Memory B cell (primary cell): ENCODE measurements at regions not wholly inside any gene's neighbourhood (a gene's known extent, or its start where the extent isn't known, plus 50 kb on each side); places are given as distances from the start of the nearest gene placed in this dataset.

Experiments
- ATAC-seq: fragments of 150-1000 bp; cut with Tn5 transposase; 2 replicates; pipeline ENCODE4 v1.10.0; 2021; ENCODE audit warnings: low read depth, mild to moderate bottlenecking, moderate library complexity
- DNase-seq, 2 donors: peaks; one replicate each; pipeline ENCODE4 v3.0.0; 2022; ENCODE audit warnings: low spot score in 2 of 2
- H3K27ac Mint-ChIP-seq: one replicate; pipeline ENCODE4 v1.8.0; 2022; ENCODE audit warnings: mild to moderate bottlenecking, moderate library complexity, mixed read lengths
- H3K27me3 Mint-ChIP-seq: one replicate; pipeline ENCODE4 v1.8.0; 2022; ENCODE audit warnings: mixed read lengths
- H3K36me3 Mint-ChIP-seq: one replicate; pipeline ENCODE4 v1.8.0; 2022; ENCODE audit warnings: mild to moderate bottlenecking, mixed read lengths
- H3K4me1 Mint-ChIP-seq: one replicate; pipeline ENCODE4 v1.8.0; 2022; ENCODE audit warnings: mixed read lengths
- H3K4me3 Mint-ChIP-seq: one replicate; pipeline ENCODE4 v1.8.0; 2022; ENCODE audit warnings: mild to moderate bottlenecking, moderate library complexity, mixed read lengths
- H3K9me3 Mint-ChIP-seq: one replicate; pipeline ENCODE4 v1.8.0; 2022; ENCODE audit warnings: mixed read lengths

- Mint-ChIP-seq H3K36me3 (no peaks in the 10 kb centered on the region), H3K4me1 (no peaks in the 10 kb centered on the region), H3K4me3 (no peak overlapping the region), H3K9me3 (no peaks in the 10 kb centered on the region), H3K27me3 (no peaks in the 10 kb centered on the region), H3K27ac (no peak overlapping the region)
- DNase-seq, result no peak
- ATAC-seq, result no peak
Measured at GRCh38 chr2:3951131-3951954, 248.0 kb downstream of the DCDC2C start.

- DNase-seq, result no peak
- Mint-ChIP-seq H3K4me1 (no peaks in the 10 kb centered on the region), H3K9me3 (no peaks in the 10 kb centered on the region), H3K36me3 (no peaks in the 10 kb centered on the region), H3K27ac (no peak overlapping the region), H3K4me3 (no peak overlapping the region), H3K27me3 (no peaks in the 10 kb centered on the region)
- no peak for ATAC-seq
Measured at GRCh38 chr2:3952866-3953516, 249.6 kb downstream of the DCDC2C start.

GRCh38 chr2:3954261-3954660 lies 250.9 kb downstream of the DCDC2C start:
- H3K9me3 Mint-ChIP-seq, result no peaks in the 10 kb centered on the region
- no peak for DNase-seq
- H3K36me3 Mint-ChIP-seq, result no peaks in the 10 kb centered on the region
- H3K4me3 Mint-ChIP-seq, result no peak overlapping the region
- no peaks in the 10 kb centered on the region for H3K27me3 Mint-ChIP-seq
- no peaks in the 10 kb centered on the region for H3K4me1 Mint-ChIP-seq
- no peak for ATAC-seq
- no peak overlapping the region for H3K27ac Mint-ChIP-seq

- Mint-ChIP-seq H3K4me3 (no peak overlapping the region), H3K4me1 (no peaks in the 10 kb centered on the region), H3K9me3 (no peaks in the 10 kb centered on the region), H3K27ac (no peak overlapping the region), H3K27me3 (no peaks in the 10 kb centered on the region), H3K36me3 (no peaks in the 10 kb centered on the region)
- DNase-seq (no peak), ATAC-seq (no peak)
Measured at GRCh38 chr2:3956406-3956805, 253.0 kb downstream of the DCDC2C start.

GRCh38 chr2:3956892-3957291 lies 253.5 kb downstream of the DCDC2C start:
- no peak for DNase-seq
- no peak overlapping the region for H3K27ac Mint-ChIP-seq
- no peak for ATAC-seq
- no peak overlapping the region for H3K4me3 Mint-ChIP-seq
- H3K4me1 Mint-ChIP-seq, result no peaks in the 10 kb centered on the region
- H3K9me3 Mint-ChIP-seq, result no peaks in the 10 kb centered on the region
- no peaks in the 10 kb centered on the region for H3K36me3 Mint-ChIP-seq
- H3K27me3 Mint-ChIP-seq, result no peaks in the 10 kb centered on the region

- H3K27me3 Mint-ChIP-seq, result no peaks in the 10 kb centered on the region
- no peaks in the 10 kb centered on the region for H3K9me3 Mint-ChIP-seq
- DNase-seq (no peak), ATAC-seq (no peak)
- no peak overlapping the region for H3K27ac Mint-ChIP-seq
- H3K4me1 Mint-ChIP-seq, result no peaks in the 10 kb centered on the region
- H3K36me3 Mint-ChIP-seq, result no peaks in the 10 kb centered on the region
- no peak overlapping the region for H3K4me3 Mint-ChIP-seq
Measured at GRCh38 chr2:3958465-3958864, 255.1 kb downstream of the DCDC2C start.

GRCh38 chr2:3958969-3959368 lies 255.6 kb downstream of the DCDC2C start:
- no peak for DNase-seq
- Mint-ChIP-seq H3K4me1 (no peaks in the 10 kb centered on the region), H3K27ac (no peak overlapping the region), H3K9me3 (no peaks in the 10 kb centered on the region), H3K36me3 (no peaks in the 10 kb centered on the region), H3K4me3 (no peak overlapping the region), H3K27me3 (no peaks in the 10 kb centered on the region)
- no peak for ATAC-seq

GRCh38 chr2:3959372-3959771 lies 256.0 kb downstream of the DCDC2C start:
- H3K4me1 Mint-ChIP-seq, result no peaks in the 10 kb centered on the region
- no peaks in the 10 kb centered on the region for H3K9me3 Mint-ChIP-seq
- no peaks in the 10 kb centered on the region for H3K27me3 Mint-ChIP-seq
- no peaks in the 10 kb centered on the region for H3K36me3 Mint-ChIP-seq
- no peak for DNase-seq
- H3K4me3 Mint-ChIP-seq, result no peak overlapping the region
- H3K27ac Mint-ChIP-seq, result no peak overlapping the region
- no peak for ATAC-seq

GRCh38 chr2:3960106-3960505 lies 256.7 kb downstream of the DCDC2C start:
- Mint-ChIP-seq H3K4me1 (no peaks in the 10 kb centered on the region), H3K27me3 (no peaks in the 10 kb centered on the region), H3K27ac (no peak overlapping the region), H3K36me3 (no peaks in the 10 kb centered on the region), H3K9me3 (no peaks in the 10 kb centered on the region), H3K4me3 (no peak overlapping the region)
- ATAC-seq, result no peak
- no peak for DNase-seq

- DNase-seq (no peak), ATAC-seq (no peak)
- H3K27ac Mint-ChIP-seq, result no peak overlapping the region
- no peaks in the 10 kb centered on the region for H3K27me3 Mint-ChIP-seq
- no peaks in the 10 kb centered on the region for H3K36me3 Mint-ChIP-seq
- no peaks in the 10 kb centered on the region for H3K4me1 Mint-ChIP-seq
- no peaks in the 10 kb centered on the region for H3K9me3 Mint-ChIP-seq
- H3K4me3 Mint-ChIP-seq, result no peak overlapping the region
Measured at GRCh38 chr2:3962719-3963118, 259.3 kb downstream of the DCDC2C start.

- H3K4me3 Mint-ChIP-seq, result no peak overlapping the region
- ATAC-seq (no peak), DNase-seq (no peak)
- H3K27ac Mint-ChIP-seq, result no peak overlapping the region
- H3K27me3 Mint-ChIP-seq, result no peaks in the 10 kb centered on the region
- no peaks in the 10 kb centered on the region for H3K4me1 Mint-ChIP-seq
- H3K36me3 Mint-ChIP-seq, result no peaks in the 10 kb centered on the region
- no peaks in the 10 kb centered on the region for H3K9me3 Mint-ChIP-seq
Measured at GRCh38 chr2:3965211-3965610, 261.8 kb downstream of the DCDC2C start.

- ATAC-seq (no peak), DNase-seq (no peak)
- no peaks in the 10 kb centered on the region for H3K4me1 Mint-ChIP-seq
- H3K36me3 Mint-ChIP-seq, result no peaks in the 10 kb centered on the region
- H3K27ac Mint-ChIP-seq, result no peak overlapping the region
- H3K4me3 Mint-ChIP-seq, result no peak overlapping the region
- no peaks in the 10 kb centered on the region for H3K9me3 Mint-ChIP-seq
- H3K27me3 Mint-ChIP-seq, result no peaks in the 10 kb centered on the region
Measured at GRCh38 chr2:3965953-3966352, 262.6 kb downstream of the DCDC2C start.

- DNase-seq, result no peak
- Mint-ChIP-seq H3K9me3 (no peaks in the 10 kb centered on the region), H3K4me3 (no peak overlapping the region), H3K36me3 (no peaks in the 10 kb centered on the region), H3K4me1 (no peaks in the 10 kb centered on the region), H3K27ac (no peak overlapping the region), H3K27me3 (no peaks in the 10 kb centered on the region)
- ATAC-seq, result no peak
Measured at GRCh38 chr2:3966470-3966869, 263.1 kb downstream of the DCDC2C start.

- DNase-seq (no peak), ATAC-seq (no peak)
- Mint-ChIP-seq H3K4me1 (no peaks in the 10 kb centered on the region), H3K27me3 (no peaks in the 10 kb centered on the region), H3K4me3 (no peak overlapping the region), H3K36me3 (no peaks in the 10 kb centered on the region), H3K9me3 (no peaks in the 10 kb centered on the region), H3K27ac (no peak overlapping the region)
Measured at GRCh38 chr2:3968736-3969135, 265.4 kb downstream of the DCDC2C start.
